ENCODE measurements at regions not wholly inside any gene's neighbourhood (a gene's known extent, or its start where the extent isn't known, plus 50 kb on each side); places are given as distances from the start of the nearest gene placed in this dataset.

- TF ChIP-seq, protein P1, sequence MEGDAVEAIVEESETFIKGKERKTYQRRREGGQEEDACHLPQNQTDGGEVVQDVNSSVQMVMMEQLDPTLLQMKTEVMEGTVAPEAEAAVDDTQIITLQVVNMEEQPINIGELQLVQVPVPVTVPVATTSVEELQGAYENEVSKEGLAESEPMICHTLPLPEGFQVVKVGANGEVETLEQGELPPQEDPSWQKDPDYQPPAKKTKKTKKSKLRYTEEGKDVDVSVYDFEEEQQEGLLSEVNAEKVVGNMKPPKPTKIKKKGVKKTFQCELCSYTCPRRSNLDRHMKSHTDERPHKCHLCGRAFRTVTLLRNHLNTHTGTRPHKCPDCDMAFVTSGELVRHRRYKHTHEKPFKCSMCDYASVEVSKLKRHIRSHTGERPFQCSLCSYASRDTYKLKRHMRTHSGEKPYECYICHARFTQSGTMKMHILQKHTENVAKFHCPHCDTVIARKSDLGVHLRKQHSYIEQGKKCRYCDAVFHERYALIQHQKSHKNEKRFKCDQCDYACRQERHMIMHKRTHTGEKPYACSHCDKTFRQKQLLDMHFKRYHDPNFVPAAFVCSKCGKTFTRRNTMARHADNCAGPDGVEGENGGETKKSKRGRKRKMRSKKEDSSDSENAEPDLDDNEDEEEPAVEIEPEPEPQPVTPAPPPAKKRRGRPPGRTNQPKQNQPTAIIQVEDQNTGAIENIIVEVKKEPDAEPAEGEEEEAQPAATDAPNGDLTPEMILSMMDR (conservative IDR thresholded peaks at IDR 0.05; ENCODE audit: low read depth, low read length), result no peak
- no peak overlapping the region for H3K4me3 ChIP-seq (ENCODE audit: low read length)
- no peak for DNase-seq (ENCODE audit: low read depth)
These were observed 316.1 kb upstream of the B3GAT1 start for GRCh38 chr11:134728186-134728585.

DNA sequence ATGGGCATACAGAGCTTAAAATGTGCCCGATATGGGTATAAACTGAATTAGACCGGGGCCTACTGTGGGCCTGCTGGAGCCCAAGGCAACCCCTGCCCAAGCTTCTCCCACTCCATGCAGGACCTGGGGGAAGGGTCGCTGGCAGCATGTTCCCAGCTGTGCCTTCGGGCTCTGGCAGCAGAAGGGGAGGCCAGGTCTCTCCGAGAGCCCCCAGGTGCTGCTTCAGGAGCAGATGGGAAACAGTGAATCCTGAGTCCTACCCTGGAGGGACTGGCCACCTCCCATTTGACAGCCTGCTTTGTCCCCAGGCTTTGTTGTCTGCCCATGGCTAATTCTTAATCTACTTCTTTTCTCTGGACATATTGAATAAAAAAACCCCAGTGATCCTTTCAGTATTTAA is 315.6 kb upstream of the B3GAT1 start:
- DNase-seq (ENCODE audit: low read depth), result no peak
- no peak overlapping the region for H3K4me3 ChIP-seq (ENCODE audit: low read length)
- TF ChIP-seq, protein P1 (conservative IDR thresholded peaks at IDR 0.05; ENCODE audit: low read depth, low read length), result no peak

GRCh38 chr11:134727204-134727603 is 315.2 kb upstream of the B3GAT1 start:
- TF ChIP-seq, protein P1 (conservative IDR thresholded peaks at IDR 0.05; ENCODE audit: low read depth, low read length), result no peak
- H3K4me3 ChIP-seq (ENCODE audit: low read length), result no peak overlapping the region
- no peak for DNase-seq (ENCODE audit: low read depth)

- no peak for DNase-seq (ENCODE audit: low read depth)
- no peak overlapping the region for H3K4me3 ChIP-seq (ENCODE audit: low read length)
- TF ChIP-seq, protein P1 (conservative IDR thresholded peaks at IDR 0.05; ENCODE audit: low read depth, low read length), result no peak
These were observed 313.9 kb upstream of the B3GAT1 start for GRCh38 chr11:134725716-134726639.

GRCh38 chr11:134725211-134725610 is 313.2 kb upstream of the B3GAT1 start:
- TF ChIP-seq, protein P1 (conservative IDR thresholded peaks at IDR 0.05; ENCODE audit: low read depth, low read length), result no peak
- no peak overlapping the region for H3K4me3 ChIP-seq (ENCODE audit: low read length)
- DNase-seq (ENCODE audit: low read depth), result no peak

- H3K4me3 ChIP-seq (ENCODE audit: low read length), result no peak overlapping the region
- TF ChIP-seq, protein P1 (conservative IDR thresholded peaks at IDR 0.05; ENCODE audit: low read depth, low read length), result no peak
- no peak for DNase-seq (ENCODE audit: low read depth)
These were observed 312.7 kb upstream of the B3GAT1 start for GRCh38 chr11:134724779-134725140.
